ENCODE measurements at regions not wholly inside any gene's neighbourhood (a gene's known extent, or its start where the extent isn't known, plus 50 kb on each side); places are given as distances from the start of the nearest gene placed in this dataset.

DNA sequence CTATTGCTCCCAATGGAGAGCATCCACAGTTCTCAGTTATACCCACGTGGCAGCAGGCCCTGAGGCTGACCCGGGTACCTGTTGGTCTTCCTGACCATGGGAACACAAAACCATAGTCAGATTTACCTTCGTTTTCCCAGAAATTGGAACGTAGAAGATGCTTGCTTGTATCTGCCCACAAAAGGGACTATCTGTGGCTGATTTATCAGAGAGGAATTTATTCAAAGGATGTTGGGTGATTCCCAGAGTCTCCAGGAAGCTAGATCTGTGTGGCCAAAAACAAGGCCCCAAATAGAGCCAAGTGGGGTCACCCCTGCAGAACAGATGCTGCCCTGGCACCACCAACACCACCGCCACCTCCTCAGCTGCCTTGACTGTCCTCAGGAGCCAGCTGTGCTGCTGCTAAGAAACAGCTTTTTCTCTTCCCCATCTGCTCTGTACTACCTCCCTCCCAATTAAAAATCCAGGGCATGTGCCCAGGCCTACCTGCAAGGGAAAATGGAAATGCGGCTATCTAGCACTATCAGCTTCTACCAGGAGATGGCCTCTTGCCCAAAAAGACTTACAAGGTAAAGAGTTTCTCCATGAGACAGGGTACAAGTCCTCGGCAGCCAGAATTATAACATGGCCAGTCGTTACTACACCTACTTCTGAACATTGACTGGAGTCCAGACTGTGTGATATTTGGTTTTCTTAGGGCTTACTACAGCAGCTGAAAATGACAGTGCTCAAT, 128.6 kb upstream of the PLEKHG7 start:
- Histone ChIP-seq H3K4me3 (ENCODE audit: low read depth, low read length) (no peak overlapping the region), H3K4me2 (ENCODE audit: low read length) (no peak overlapping the region), H3K79me2 (no peaks in the 10 kb centered on the region), H3K36me3 (ENCODE audit: control insufficient read depth, insufficient read depth, low read length) (no peaks in the 10 kb centered on the region), H3K9me3 (ENCODE audit: control insufficient read depth, low read length) (no peaks in the 10 kb centered on the region), H3K4me1 (peaks cover 9% of the 10 kb centered on the region), H3K27ac (no peak overlapping the region), H3K27me3 (ENCODE audit: control insufficient read depth, insufficient read depth, low read length) (no peaks in the 10 kb centered on the region), H3K9ac (no peak overlapping the region), H2AFZ (peak overlapping the region; percentile 54)
- TF ChIP-seq, protein P1, sequence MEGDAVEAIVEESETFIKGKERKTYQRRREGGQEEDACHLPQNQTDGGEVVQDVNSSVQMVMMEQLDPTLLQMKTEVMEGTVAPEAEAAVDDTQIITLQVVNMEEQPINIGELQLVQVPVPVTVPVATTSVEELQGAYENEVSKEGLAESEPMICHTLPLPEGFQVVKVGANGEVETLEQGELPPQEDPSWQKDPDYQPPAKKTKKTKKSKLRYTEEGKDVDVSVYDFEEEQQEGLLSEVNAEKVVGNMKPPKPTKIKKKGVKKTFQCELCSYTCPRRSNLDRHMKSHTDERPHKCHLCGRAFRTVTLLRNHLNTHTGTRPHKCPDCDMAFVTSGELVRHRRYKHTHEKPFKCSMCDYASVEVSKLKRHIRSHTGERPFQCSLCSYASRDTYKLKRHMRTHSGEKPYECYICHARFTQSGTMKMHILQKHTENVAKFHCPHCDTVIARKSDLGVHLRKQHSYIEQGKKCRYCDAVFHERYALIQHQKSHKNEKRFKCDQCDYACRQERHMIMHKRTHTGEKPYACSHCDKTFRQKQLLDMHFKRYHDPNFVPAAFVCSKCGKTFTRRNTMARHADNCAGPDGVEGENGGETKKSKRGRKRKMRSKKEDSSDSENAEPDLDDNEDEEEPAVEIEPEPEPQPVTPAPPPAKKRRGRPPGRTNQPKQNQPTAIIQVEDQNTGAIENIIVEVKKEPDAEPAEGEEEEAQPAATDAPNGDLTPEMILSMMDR (IDR thresholded peaks at IDR 0.05), result peak; percentile 36

DNA sequence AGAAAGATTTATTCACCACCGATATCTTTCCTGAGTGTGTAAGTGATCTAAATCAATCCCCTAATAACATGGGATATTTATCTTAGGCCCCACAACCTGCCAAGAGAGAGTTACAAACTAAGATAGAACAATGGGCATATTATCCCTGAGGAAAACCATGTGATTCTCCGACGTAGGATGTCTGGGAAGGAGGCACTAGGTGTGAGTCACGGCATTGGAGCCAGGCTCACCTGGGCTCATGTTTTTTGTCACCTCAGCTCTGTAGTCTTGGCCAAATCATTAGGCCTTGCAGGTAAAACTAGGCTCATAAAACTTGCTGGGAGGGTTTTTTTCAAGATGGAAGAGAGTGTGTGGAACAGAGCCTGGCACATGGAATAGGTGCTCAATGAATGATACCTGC, 129.7 kb upstream of the PLEKHG7 start:
- Histone ChIP-seq H3K4me3 (ENCODE audit: low read depth, low read length) (no peak overlapping the region), H3K9ac (no peak overlapping the region), H3K27ac (no peak overlapping the region), H3K79me2 (no peaks in the 10 kb centered on the region), H3K36me3 (ENCODE audit: control insufficient read depth, insufficient read depth, low read length) (no peaks in the 10 kb centered on the region), H3K9me3 (ENCODE audit: control insufficient read depth, low read length) (no peaks in the 10 kb centered on the region), H3K27me3 (ENCODE audit: control insufficient read depth, insufficient read depth, low read length) (no peaks in the 10 kb centered on the region), H2AFZ (no peak overlapping the region), H3K4me2 (ENCODE audit: low read length) (no peak overlapping the region), H3K4me1 (peaks cover 14% of the 10 kb centered on the region)
- TF ChIP-seq, protein P1 (IDR thresholded peaks at IDR 0.05), result no peak

DNA sequence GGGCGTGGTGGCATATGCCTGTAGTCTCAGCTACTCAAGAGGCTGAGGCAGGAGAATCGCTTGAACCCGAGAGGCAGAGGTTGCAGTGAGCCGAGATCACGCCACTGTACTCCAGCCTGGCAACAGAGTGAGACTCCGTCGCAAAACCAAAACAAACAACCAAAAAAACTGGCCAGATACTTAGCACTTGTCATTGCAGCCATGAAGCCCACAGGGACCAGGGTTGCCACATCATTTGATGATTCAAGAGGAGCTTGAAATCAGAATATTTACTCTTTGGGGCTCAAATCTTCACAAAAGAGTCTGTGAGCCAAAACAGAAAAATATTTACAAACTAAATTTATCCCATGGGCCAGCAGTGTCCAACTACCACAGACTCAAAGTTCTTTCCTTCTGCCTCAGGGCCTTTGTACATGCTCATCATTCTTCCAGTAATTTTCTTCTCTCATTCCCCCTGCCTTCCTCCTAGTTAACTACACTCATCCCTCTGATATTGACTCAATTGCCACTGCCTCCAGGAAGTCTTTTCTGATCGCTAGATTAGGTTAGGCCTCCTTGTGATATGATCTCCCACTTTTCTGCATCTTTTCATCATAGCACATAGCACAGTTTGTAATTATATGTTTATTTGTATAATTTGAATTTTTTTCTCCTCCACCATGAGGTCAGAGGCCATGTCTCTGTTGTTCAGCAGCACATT, 130.8 kb upstream of the PLEKHG7 start:
- Histone ChIP-seq H3K4me2 (ENCODE audit: low read length) (no peak overlapping the region), H3K36me3 (ENCODE audit: control insufficient read depth, insufficient read depth, low read length) (no peaks in the 10 kb centered on the region), H3K4me1 (peaks cover 14% of the 10 kb centered on the region), H3K9ac (no peak overlapping the region), H2AFZ (no peak overlapping the region), H3K4me3 (ENCODE audit: low read depth, low read length) (no peak overlapping the region), H3K27me3 (ENCODE audit: control insufficient read depth, insufficient read depth, low read length) (no peaks in the 10 kb centered on the region), H3K27ac (no peak overlapping the region), H3K9me3 (ENCODE audit: control insufficient read depth, low read length) (no peaks in the 10 kb centered on the region), H3K79me2 (no peaks in the 10 kb centered on the region)
- TF ChIP-seq, protein P1 (IDR thresholded peaks at IDR 0.05), result no peak

DNA sequence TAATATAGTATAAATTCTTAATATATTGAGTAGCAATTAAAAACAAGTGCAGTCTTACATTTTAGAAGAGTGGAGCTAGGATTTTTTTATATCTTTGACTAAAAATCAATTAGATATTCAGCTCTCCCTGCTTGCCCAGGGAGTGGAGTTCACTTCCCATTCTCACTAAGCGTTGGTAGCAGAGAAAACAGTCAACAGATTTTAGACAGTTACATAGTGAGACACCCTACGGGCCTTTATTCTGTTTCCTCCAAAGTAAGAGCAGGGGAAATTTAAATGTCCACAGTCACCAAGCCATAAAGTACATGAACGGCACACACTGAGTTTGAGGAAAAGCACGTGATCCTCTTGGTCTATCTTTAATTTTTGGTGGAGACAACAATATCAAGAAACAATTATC, 131.6 kb upstream of the PLEKHG7 start:
- Histone ChIP-seq H3K79me2 (no peaks in the 10 kb centered on the region), H3K9me3 (ENCODE audit: control insufficient read depth, low read length) (no peaks in the 10 kb centered on the region), H3K4me1 (peaks cover 14% of the 10 kb centered on the region), H3K9ac (no peak overlapping the region), H3K4me2 (ENCODE audit: low read length) (no peak overlapping the region), H3K36me3 (ENCODE audit: control insufficient read depth, insufficient read depth, low read length) (no peaks in the 10 kb centered on the region), H3K27ac (no peak overlapping the region), H2AFZ (no peak overlapping the region), H3K4me3 (ENCODE audit: low read depth, low read length) (no peak overlapping the region), H3K27me3 (ENCODE audit: control insufficient read depth, insufficient read depth, low read length) (no peaks in the 10 kb centered on the region)
- TF ChIP-seq, protein P1 (IDR thresholded peaks at IDR 0.05), result no peak
